ENCODE measurements at regions not wholly inside any gene's neighbourhood (a gene's known extent, or its start where the extent isn't known, plus 50 kb on each side); places are given as distances from the start of the nearest gene placed in this dataset.

- no peak for DNase-seq
- Mint-ChIP-seq H3K9me3 (peaks cover 5% of the 10 kb centered on the region), H3K27ac (no peak overlapping the region), H3K4me3 (no peak overlapping the region), H3K4me1 (no peaks in the 10 kb centered on the region), H3K27me3 (peaks cover 4% of the 10 kb centered on the region), H3K36me3 (ENCODE audit: low read depth) (peaks cover 2% of the 10 kb centered on the region)
- no peak for ATAC-seq
Observed at GRCh38 chr17:45675892-45676291, 108.2 kb upstream of the CRHR1 start.

- no peak for DNase-seq
- no peak overlapping the region for H3K27ac Mint-ChIP-seq
- no peaks in the 10 kb centered on the region for H3K4me1 Mint-ChIP-seq
- no peak for ATAC-seq
- peaks cover 7% of the 10 kb centered on the region for H3K27me3 Mint-ChIP-seq
- peaks cover 5% of the 10 kb centered on the region for H3K9me3 Mint-ChIP-seq
- peaks cover 2% of the 10 kb centered on the region for H3K36me3 Mint-ChIP-seq (ENCODE audit: low read depth)
- no peak overlapping the region for H3K4me3 Mint-ChIP-seq
Observed at GRCh38 chr17:45676695-45677094, 107.4 kb upstream of the CRHR1 start.

DNA sequence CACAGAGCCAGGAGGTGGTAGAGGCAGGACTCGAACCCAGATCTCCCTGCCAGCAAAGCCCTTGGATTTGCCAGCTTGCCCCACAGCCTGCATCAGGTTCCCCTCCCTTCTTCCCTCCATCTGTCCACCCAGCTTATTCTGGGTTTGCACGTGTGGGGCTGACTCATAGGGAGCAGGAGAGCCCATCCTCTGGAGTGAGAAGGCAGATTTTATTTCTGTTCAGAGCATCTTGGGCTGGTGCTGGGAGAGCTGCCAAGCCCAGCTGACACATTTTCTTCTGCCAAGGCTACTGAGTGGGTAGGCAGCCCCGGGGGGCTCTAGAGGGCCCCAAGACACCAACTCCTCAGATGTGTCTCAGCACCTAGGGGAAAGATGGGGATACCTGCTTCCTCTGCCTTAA is 106.3 kb upstream of the CRHR1 start:
- DNase-seq (no peak), ATAC-seq (no peak)
- H3K4me3 Mint-ChIP-seq: no peak overlapping the region
- no peaks in the 10 kb centered on the region for H3K4me1 Mint-ChIP-seq
- H3K9me3 Mint-ChIP-seq: peaks cover 5% of the 10 kb centered on the region
- H3K27ac Mint-ChIP-seq: no peak overlapping the region
- peaks cover 7% of the 10 kb centered on the region for H3K27me3 Mint-ChIP-seq
- H3K36me3 Mint-ChIP-seq (ENCODE audit: low read depth): peaks cover 2% of the 10 kb centered on the region

DNA sequence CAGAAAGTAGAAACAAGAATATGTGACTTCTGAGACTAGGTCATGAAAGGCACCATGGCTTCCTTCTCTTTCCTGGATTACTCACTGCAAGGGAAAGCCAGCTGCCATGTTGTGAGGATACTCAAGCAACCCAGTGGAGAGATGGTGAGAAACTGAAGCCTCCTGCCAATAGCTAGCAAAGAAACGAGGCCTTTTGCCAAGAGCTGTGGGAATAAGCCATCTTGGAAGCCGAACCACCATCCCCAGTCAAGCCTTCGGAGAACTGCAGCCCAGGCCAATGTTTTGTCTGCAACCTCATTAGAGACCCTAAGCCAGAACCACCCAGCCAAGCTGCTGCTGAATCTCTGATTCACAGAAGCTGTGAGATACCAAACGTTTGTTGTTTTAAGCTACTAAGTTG is 104.7 kb upstream of the CRHR1 start:
- H3K36me3 Mint-ChIP-seq (ENCODE audit: low read depth): peaks cover 2% of the 10 kb centered on the region
- H3K27ac Mint-ChIP-seq: no peak overlapping the region
- no peak overlapping the region for H3K4me3 Mint-ChIP-seq
- ATAC-seq (no peak), DNase-seq (no peak)
- H3K9me3 Mint-ChIP-seq: no peaks in the 10 kb centered on the region
- peaks cover 5% of the 10 kb centered on the region for H3K27me3 Mint-ChIP-seq
- H3K4me1 Mint-ChIP-seq: no peaks in the 10 kb centered on the region

GRCh38 chr17:45680360-45680759 is 103.8 kb upstream of the CRHR1 start:
- ATAC-seq (no peak), DNase-seq (no peak)
- H3K27me3 Mint-ChIP-seq: peaks cover 5% of the 10 kb centered on the region
- no peak overlapping the region for H3K4me3 Mint-ChIP-seq
- H3K4me1 Mint-ChIP-seq: no peaks in the 10 kb centered on the region
- H3K27ac Mint-ChIP-seq: no peak overlapping the region
- peaks cover 2% of the 10 kb centered on the region for H3K36me3 Mint-ChIP-seq (ENCODE audit: low read depth)
- H3K9me3 Mint-ChIP-seq: no peaks in the 10 kb centered on the region

- Mint-ChIP-seq H3K9me3 (no peaks in the 10 kb centered on the region), H3K27me3 (peaks cover 7% of the 10 kb centered on the region)
- no peak for ATAC-seq
Observed at GRCh38 chr17:45681706-45682105, 102.4 kb upstream of the CRHR1 start.

DNA sequence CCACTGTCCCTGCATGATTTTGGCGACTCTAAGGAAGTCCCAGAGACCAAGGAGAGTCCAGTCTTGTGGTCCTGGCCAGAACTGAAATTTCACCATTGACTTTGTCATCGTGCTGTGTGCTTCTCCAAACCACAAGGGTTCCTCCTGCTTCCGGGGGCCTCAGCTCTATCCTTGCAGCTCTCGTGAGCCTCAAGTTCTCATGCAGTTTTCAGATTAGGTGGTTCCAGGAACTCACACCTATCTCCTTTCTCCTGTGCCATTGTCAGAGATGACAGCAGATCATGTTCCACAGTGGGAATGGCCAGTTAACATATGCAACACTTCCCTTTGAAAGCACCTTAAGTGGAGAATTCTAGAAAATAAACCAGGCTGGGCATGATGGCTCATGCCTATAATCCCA is 97.9 kb upstream of the CRHR1 start:
- DNase-seq (no peak), ATAC-seq (no peak)
- Mint-ChIP-seq H3K9me3 (no peaks in the 10 kb centered on the region), H3K4me1 (no peaks in the 10 kb centered on the region), H3K36me3 (ENCODE audit: low read depth) (no peaks in the 10 kb centered on the region), H3K27ac (no peak overlapping the region), H3K4me3 (no peak overlapping the region), H3K27me3 (peaks cover 19% of the 10 kb centered on the region)

More at GRCh38 chr17:45681706-45682105, 102.4 kb upstream of the CRHR1 start:
- Mint-ChIP-seq H3K4me1 (no peaks in the 10 kb centered on the region), H3K27ac (no peak overlapping the region), H3K36me3 (ENCODE audit: low read depth) (no peaks in the 10 kb centered on the region), H3K4me3 (no peak overlapping the region)
- no peak for DNase-seq

- ATAC-seq: no peak
- peaks cover 17% of the 10 kb centered on the region for H3K27me3 Mint-ChIP-seq
- no peaks in the 10 kb centered on the region for H3K4me1 Mint-ChIP-seq
- H3K9me3 Mint-ChIP-seq: no peaks in the 10 kb centered on the region
- H3K36me3 Mint-ChIP-seq (ENCODE audit: low read depth): no peaks in the 10 kb centered on the region
- no peak overlapping the region for H3K4me3 Mint-ChIP-seq
- H3K27ac Mint-ChIP-seq: no peak overlapping the region
- no peak for DNase-seq
Observed at GRCh38 chr17:45687594-45687993, 96.5 kb upstream of the CRHR1 start.

GRCh38 chr17:45688353-45688752 is 95.8 kb upstream of the CRHR1 start:
- no peak overlapping the region for H3K4me3 Mint-ChIP-seq
- H3K9me3 Mint-ChIP-seq: no peaks in the 10 kb centered on the region
- no peak overlapping the region for H3K27ac Mint-ChIP-seq

DNA sequence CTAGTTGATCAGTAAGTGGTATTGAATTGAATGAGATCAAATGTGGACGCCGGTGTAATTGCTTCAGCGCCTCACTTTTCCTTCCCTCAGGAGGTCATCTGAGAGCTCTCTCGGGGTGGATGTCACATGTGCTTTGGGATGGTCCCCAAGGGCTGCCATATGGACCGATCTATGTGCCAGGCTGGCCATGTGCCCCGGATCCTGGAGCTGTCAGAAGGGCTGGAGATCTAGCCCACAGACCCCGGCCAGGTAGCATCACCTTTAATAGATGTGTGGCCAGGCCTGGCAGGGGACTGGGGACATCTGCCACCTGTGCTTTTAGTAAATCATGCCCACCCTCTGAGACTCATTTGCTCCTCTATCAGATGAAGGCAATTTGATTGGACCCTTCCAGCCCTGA is 95.3 kb upstream of the CRHR1 start:
- Mint-ChIP-seq H3K27me3 (peaks cover 21% of the 10 kb centered on the region), H3K27ac (no peak overlapping the region), H3K36me3 (ENCODE audit: low read depth) (no peaks in the 10 kb centered on the region), H3K4me1 (no peaks in the 10 kb centered on the region), H3K9me3 (no peaks in the 10 kb centered on the region), H3K4me3 (no peak overlapping the region)
- no peak for DNase-seq
- no peak for ATAC-seq

More at GRCh38 chr17:45688353-45688752, 95.8 kb upstream of the CRHR1 start:
- Mint-ChIP-seq H3K27me3 (peaks cover 17% of the 10 kb centered on the region), H3K4me1 (no peaks in the 10 kb centered on the region), H3K36me3 (ENCODE audit: low read depth) (no peaks in the 10 kb centered on the region)
- ATAC-seq: no peak
- no peak for DNase-seq

- Mint-ChIP-seq H3K4me1 (no peaks in the 10 kb centered on the region), H3K36me3 (ENCODE audit: low read depth) (no peaks in the 10 kb centered on the region), H3K27me3 (peaks cover 21% of the 10 kb centered on the region), H3K27ac (no peak overlapping the region), H3K9me3 (no peaks in the 10 kb centered on the region), H3K4me3 (no peak overlapping the region)
- DNase-seq (no peak), ATAC-seq (no peak)
Observed at GRCh38 chr17:45689451-45689850, 94.7 kb upstream of the CRHR1 start.

- no peak overlapping the region for H3K4me3 Mint-ChIP-seq
- no peaks in the 10 kb centered on the region for H3K36me3 Mint-ChIP-seq (ENCODE audit: low read depth)
- ATAC-seq (no peak), DNase-seq (no peak)
- no peaks in the 10 kb centered on the region for H3K4me1 Mint-ChIP-seq
- H3K27ac Mint-ChIP-seq: no peak overlapping the region
- peaks cover 23% of the 10 kb centered on the region for H3K27me3 Mint-ChIP-seq
- H3K9me3 Mint-ChIP-seq: no peaks in the 10 kb centered on the region
Observed at GRCh38 chr17:45690625-45691275, 93.4 kb upstream of the CRHR1 start.

GRCh38 chr17:45692661-45693060 is 91.5 kb upstream of the CRHR1 start:
- no peak overlapping the region for H3K4me3 Mint-ChIP-seq
- H3K36me3 Mint-ChIP-seq (ENCODE audit: low read depth): no peaks in the 10 kb centered on the region
- H3K27me3 Mint-ChIP-seq: peaks cover 23% of the 10 kb centered on the region
- H3K4me1 Mint-ChIP-seq: no peaks in the 10 kb centered on the region
- H3K27ac Mint-ChIP-seq: no peak overlapping the region
- H3K9me3 Mint-ChIP-seq: no peaks in the 10 kb centered on the region
- ATAC-seq: no peak
- DNase-seq: no peak

- Mint-ChIP-seq H3K4me3 (no peak overlapping the region), H3K36me3 (ENCODE audit: low read depth) (no peaks in the 10 kb centered on the region), H3K4me1 (no peaks in the 10 kb centered on the region), H3K27me3 (peaks cover 24% of the 10 kb centered on the region), H3K27ac (no peak overlapping the region), H3K9me3 (no peaks in the 10 kb centered on the region)
- DNase-seq: no peak
- ATAC-seq: no peak
Observed at GRCh38 chr17:45693792-45694191, 90.3 kb upstream of the CRHR1 start.

DNA sequence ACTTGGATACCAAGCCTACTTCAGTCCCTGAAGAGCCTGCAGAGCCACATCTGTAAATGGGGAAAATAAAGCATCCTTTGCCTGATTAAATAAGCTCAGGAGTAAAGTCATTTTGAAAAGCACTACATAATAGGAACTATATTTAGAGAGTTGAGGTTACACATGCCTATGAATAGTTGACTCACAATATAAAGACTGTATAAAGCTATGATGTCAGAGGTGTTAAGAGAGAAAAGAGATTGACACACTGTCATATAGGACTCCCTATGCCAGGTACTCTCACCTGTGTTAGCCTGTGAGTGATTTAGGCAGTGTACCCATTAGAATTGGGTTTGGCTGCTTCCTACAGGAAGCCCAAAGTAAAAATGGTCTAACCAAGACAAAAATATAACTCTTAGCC is 87.7 kb upstream of the CRHR1 start:
- peak; percentile 24 for ATAC-seq
- H3K9me3 Mint-ChIP-seq: no peaks in the 10 kb centered on the region
- H3K4me3 Mint-ChIP-seq: no peak overlapping the region
- H3K36me3 Mint-ChIP-seq (ENCODE audit: low read depth): no peaks in the 10 kb centered on the region
- peaks cover 20% of the 10 kb centered on the region for H3K27me3 Mint-ChIP-seq
- no peaks in the 10 kb centered on the region for H3K4me1 Mint-ChIP-seq
- no peak for DNase-seq
- no peak overlapping the region for H3K27ac Mint-ChIP-seq

DNA sequence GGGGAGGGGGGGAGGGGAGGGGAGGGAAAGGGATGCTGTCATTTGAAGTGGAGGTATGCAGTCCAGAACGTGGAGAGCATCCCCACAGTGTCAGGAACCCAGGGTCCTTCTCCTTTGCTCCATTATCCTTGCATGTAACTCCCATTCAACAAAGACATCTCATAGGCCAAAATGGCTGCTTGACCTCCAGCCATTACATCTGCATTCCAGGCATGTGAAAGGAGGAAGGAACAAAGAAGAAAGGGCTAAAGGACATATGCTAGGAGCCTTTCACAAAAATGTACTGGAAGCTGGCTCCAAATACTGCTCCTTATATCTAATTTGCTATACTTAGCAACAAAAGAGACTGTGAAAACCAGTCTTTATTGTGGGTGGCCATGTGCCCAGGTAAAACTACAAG is 87.0 kb upstream of the CRHR1 start:
- DNase-seq (no peak), ATAC-seq (no peak)
- no peaks in the 10 kb centered on the region for H3K9me3 Mint-ChIP-seq
- H3K27me3 Mint-ChIP-seq: peaks cover 23% of the 10 kb centered on the region
- no peak overlapping the region for H3K27ac Mint-ChIP-seq
- H3K4me1 Mint-ChIP-seq: no peaks in the 10 kb centered on the region
- no peaks in the 10 kb centered on the region for H3K36me3 Mint-ChIP-seq (ENCODE audit: low read depth)
- no peak overlapping the region for H3K4me3 Mint-ChIP-seq

Measured in activated naive CD8-positive, alpha-beta T cell treated with anti-CD3 and anti-CD28 coated beads, Interleukin-2, amount 50 U/mL, for 24 hours (primary cell).